GM06990 (cell line): ENCODE measurements at regions not wholly inside any gene's neighbourhood (a gene's known extent, or its start where the extent isn't known, plus 50 kb on each side); places are given as distances from the start of the nearest gene placed in this dataset.

Experiments
- DNase-seq: peaks from one replicate; pipeline ENCODE4 v3.0.0-alpha.2; 2011; ENCODE audit not compliant: insufficient read length; ENCODE audit errors: extremely low read depth
- H3K27me3 ChIP-seq: replicated peaks from 2 replicates; pipeline ENCODE4 v1.6.0; 2011; ENCODE audit warnings: low read length; ENCODE audit not compliant: control insufficient read depth, insufficient read depth
- H3K36me3 ChIP-seq: 2 replicates; pipeline ENCODE4 v1.5.1; 2011; ENCODE audit warnings: low read length; ENCODE audit not compliant: control insufficient read depth, insufficient read depth
- H3K4me3 ChIP-seq: replicated peaks from 2 replicates; pipeline ENCODE4 v1.5.1; 2011; ENCODE audit warnings: low read depth, mild to moderate bottlenecking, control low read depth, low read length
- TF ChIP-seq, protein P1 (sequence below): IDR thresholded peaks from 2 replicates; pipeline ENCODE4 v1.5.1; 2011; ENCODE audit warnings: low read length, control low read depth, mild to moderate bottlenecking, inconsistent platforms; ENCODE audit not compliant: insufficient read depth, poor library complexity, severe bottlenecking

- Histone ChIP-seq H3K36me3 (no peaks in the 10 kb centered on the region), H3K27me3 (no peaks in the 10 kb centered on the region), H3K4me3 (no peak overlapping the region)
- no peak for DNase-seq
- TF ChIP-seq, protein P1, sequence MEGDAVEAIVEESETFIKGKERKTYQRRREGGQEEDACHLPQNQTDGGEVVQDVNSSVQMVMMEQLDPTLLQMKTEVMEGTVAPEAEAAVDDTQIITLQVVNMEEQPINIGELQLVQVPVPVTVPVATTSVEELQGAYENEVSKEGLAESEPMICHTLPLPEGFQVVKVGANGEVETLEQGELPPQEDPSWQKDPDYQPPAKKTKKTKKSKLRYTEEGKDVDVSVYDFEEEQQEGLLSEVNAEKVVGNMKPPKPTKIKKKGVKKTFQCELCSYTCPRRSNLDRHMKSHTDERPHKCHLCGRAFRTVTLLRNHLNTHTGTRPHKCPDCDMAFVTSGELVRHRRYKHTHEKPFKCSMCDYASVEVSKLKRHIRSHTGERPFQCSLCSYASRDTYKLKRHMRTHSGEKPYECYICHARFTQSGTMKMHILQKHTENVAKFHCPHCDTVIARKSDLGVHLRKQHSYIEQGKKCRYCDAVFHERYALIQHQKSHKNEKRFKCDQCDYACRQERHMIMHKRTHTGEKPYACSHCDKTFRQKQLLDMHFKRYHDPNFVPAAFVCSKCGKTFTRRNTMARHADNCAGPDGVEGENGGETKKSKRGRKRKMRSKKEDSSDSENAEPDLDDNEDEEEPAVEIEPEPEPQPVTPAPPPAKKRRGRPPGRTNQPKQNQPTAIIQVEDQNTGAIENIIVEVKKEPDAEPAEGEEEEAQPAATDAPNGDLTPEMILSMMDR = no peak
Measured at GRCh38 chr1:82969340-82969739, 1029.6 kb downstream of the TTLL7 start.

- no peaks in the 10 kb centered on the region for H3K27me3 ChIP-seq
- no peak for DNase-seq
- TF ChIP-seq, protein P1 = no peak
- H3K4me3 ChIP-seq = no peak overlapping the region
- H3K36me3 ChIP-seq = no peaks in the 10 kb centered on the region
Measured at GRCh38 chr1:82962658-82963057, 1036.3 kb downstream of the TTLL7 start.

DNA sequence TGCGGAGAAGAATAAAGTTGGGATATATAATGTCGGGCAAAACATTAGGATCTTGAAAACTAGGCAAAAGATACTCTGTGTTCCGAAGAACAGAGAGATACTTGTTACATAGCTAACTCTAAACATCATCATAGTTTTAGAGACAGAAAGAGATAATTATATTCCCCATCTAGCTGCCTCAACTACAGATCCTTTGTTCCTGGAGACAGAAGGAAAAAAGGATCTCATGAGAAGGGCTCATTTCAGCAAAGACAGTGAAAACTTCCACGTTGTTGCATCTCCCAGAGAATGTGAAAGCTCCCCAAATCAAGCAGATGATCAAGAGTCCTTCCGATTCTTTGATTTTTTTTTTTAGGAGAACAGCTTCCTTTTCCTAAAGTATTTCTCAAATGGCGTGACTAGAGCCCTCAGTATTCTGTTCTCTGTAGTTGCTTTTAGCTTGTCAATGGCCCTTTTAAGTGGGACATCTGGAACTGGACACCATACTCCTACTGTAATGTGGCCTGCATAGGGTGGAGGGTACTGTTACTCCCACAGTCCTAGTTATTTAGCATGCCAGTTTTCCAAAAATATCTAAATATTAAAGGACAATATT, 1048.2 kb downstream of the TTLL7 start:
- H3K4me3 ChIP-seq = no peak overlapping the region
- no peaks in the 10 kb centered on the region for H3K36me3 ChIP-seq
- TF ChIP-seq, protein P1 = no peak
- no peaks in the 10 kb centered on the region for H3K27me3 ChIP-seq
- DNase-seq = no peak

DNA sequence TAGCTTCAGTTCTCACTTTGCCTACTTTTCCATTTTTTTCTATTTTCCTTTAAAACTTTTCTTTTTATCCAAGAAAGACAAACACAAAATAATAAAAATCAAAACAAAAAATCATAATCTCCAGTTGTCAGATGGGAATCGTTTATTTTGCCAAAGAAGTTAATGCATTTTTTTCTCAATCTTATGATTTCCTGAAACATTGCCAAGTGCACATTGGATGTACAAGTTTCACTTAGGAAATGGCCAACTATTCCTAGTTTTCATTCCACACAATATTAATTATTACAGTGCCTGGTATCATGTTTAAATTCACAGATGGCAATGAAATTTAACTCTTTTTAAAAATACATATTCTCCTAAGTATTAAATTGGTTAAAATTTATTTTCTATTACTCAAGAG, 1050.5 kb downstream of the TTLL7 start:
- TF ChIP-seq, protein P1 = no peak

GRCh38 chr1:82947278-82947677, 1051.7 kb downstream of the TTLL7 start:
- TF ChIP-seq, protein P1 = no peak
- no peaks in the 10 kb centered on the region for H3K36me3 ChIP-seq
- H3K4me3 ChIP-seq = no peak overlapping the region
- no peaks in the 10 kb centered on the region for H3K27me3 ChIP-seq
- no peak for DNase-seq

More for the DNA sequence above, 1050.5 kb downstream of the TTLL7 start:
- H3K27me3 ChIP-seq = no peaks in the 10 kb centered on the region
- no peaks in the 10 kb centered on the region for H3K36me3 ChIP-seq
- DNase-seq = no peak
- H3K4me3 ChIP-seq = no peak overlapping the region

DNA sequence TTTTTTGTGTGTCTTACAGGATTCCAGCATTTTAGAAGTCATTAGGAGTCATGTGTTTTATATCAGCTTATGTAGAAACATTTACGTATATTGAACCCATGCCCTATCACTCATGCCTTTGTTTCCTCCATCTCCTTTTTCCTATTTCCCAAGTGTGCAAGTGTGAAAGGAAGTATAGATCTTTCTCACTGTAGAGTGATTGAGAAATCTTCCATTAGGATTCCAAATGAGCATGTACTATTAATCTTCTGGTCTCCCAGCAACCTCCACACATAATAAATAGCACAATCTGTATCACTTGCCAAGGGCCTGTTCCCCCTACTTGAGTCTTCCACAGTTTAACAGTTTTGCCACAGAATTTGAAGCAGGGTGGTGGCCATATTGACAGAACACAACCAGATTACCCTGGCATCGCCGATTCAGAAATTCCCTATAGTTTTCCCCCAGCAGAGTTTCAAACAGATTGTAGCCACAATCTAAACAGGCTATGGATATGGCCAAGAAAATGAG, 1052.8 kb downstream of the TTLL7 start:
- Histone ChIP-seq H3K36me3 (no peaks in the 10 kb centered on the region), H3K4me3 (no peak overlapping the region), H3K27me3 (no peaks in the 10 kb centered on the region)
- TF ChIP-seq, protein P1 = no peak
- DNase-seq = no peak
